EH (cell line): ENCODE measurements at regions not wholly inside any gene's neighbourhood (a gene's known extent, or its start where the extent isn't known, plus 50 kb on each side); places are given as distances from the start of the nearest gene placed in this dataset.

Experiments
- DNase-seq: peaks from one replicate; pipeline ENCODE4 v3.0.0-alpha.2; 2015; ENCODE audit warnings: low read depth

DNA sequence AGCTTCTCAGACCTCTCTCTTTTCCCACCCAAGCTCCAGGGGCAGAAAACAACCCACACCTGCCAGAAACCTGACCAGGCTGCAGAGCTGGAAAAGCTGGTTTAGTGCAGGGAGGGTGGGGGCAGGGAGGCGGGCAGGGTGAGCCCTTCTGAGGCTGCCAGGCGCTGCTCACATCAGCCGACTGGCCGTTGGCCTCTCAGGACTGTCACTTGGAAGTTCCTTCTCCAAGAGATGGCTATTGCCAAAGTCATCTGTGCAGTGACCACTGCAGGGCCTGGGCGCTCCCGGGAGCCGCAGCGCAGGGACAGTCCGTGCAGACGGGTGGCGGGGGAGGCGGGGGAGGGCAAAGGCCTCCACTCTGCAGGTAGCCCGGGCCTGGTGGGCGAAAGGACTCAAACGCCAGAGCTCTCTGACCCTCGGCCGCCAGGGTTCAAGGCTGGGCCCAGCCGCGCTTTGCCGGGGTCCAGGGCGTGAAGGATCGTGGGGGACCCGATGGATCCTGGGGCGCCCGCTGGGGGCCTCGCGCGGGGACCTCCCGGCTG, 205.0 kb upstream of the IER5L start:
- DNase-seq, result peak; percentile 15

GRCh38 chr9:129382281-129383018, 204.4 kb upstream of the IER5L start:
- no peak for DNase-seq

DNA sequence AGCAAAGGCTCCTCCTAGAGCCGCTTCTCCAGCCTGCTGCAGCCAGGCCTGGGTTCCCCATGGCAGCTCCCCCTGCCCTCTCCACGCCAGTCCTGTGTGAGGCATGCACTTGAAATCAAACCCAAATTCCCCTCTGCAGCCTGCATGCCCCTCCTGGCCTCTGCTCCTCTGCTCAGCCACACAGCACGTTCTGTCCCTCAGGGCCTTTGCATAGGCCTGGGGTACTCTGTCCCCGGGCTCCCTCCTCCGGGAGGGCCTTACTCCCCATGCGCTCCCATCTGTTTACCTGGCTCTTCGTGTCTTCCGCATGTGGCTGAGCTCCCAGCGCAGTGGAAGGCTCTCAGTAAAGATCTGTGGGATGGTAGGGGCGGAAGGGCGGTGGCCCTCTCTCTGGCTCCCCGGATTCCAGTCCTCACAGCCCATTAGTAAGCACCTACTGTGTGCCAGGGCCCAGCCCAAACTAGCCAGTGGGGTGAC, 203.5 kb upstream of the IER5L start:
- no peak for DNase-seq

- no peak for DNase-seq
Observed at GRCh38 chr9:129380961-129381401, 202.9 kb upstream of the IER5L start.

GRCh38 chr9:129379886-129380285, 201.8 kb upstream of the IER5L start:
- no peak for DNase-seq

GRCh38 chr9:129379181-129379836, 201.2 kb upstream of the IER5L start:
- DNase-seq, result no peak

DNA sequence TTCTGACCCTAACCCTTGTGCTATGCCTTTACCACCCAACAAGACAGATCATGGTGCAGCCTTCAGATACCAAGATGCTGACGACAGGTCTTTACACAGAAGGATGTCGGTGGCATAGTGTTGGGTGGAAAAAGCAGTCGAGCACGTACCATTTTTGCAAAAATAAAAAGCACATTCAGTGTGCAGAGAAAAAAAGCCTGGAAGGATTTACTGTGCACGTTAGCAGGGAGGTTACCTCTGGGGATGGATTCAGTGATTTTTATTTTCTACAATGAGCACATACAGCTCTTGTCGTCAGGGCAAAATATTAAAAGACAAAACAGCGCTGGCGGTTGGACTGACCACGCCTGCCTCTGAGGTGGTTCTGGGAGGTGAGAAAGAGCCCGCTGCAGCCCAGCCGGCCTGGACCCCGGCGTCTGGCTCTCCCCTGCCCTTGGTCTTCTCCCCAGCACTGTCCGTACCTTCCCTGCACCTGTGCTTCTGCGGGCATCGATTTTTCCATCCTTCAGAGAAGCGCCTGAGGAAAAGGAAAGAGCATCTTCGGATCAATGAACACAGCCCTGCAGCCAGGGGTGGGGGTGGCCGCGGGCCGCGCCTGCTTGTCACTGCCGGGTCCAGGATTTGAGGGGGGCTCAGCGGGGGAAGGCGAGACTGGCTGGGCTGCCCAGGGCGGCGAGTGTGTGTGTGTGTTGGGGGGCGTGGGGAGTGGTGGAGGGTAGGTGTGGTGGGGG, 200.0 kb upstream of the IER5L start:
- DNase-seq, result no peak

DNA sequence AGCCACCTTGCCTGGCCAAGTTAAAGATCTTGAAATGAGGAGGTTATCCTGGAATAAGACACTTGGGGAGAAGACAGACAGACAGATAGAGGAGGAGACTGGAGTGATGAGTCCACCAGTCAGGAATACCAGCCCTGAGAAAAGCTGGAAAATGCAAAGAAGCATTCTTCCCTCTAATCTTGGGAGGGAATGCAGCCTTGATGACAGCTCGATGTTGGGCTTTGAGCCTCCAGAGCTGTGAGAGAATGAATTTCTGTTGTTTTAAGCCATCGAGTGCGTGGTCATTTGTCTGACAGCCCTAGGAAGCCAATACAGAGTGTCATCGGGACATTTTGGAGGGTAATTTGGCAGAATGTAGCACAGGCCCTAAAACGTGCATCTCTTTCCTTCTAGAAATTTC, 199.1 kb upstream of the IER5L start:
- DNase-seq, result peak; percentile 22

DNA sequence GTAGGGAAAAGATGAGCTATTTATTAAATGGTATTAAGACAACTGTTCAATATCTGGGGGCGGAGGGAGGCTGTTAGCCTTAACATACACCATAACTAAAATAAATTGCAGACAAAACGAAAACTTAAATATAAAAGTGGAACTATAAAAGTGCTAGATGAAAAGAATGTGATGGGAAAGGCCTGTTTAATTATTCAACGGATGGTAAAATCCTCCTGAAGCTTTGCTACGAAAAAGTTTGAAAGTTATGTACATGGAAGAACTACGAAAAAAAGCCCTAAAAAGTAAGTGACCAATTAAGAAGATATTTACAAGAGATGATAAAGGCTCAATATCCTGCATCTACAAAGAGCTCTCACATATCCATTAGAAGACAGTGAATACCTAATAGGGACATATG, 197.8 kb upstream of the IER5L start:
- no peak for DNase-seq

DNA sequence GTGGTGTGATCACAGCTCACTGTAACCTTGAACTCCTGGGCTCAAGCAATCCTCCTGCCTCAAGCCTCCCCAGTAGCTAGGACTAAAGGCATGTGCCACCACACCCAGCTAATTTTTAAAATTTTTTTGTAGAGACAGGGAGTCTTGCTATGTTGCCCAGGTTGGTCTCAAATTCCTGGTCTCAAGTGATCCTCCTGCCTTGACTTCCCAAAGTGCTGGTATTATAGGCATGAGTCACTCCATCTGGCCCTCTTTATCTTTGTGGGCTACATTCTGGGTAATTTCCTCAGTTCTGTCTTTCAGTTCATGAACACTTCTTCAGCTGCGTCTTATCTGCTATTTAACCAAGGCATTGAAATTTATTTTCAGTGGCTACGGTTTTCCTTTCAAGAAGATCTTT, 196.6 kb upstream of the IER5L start:
- no peak for DNase-seq

GRCh38 chr9:129374231-129374630, 196.2 kb upstream of the IER5L start:
- DNase-seq, result no peak

GRCh38 chr9:129373361-129373760, 195.3 kb upstream of the IER5L start:
- no peak for DNase-seq

GRCh38 chr9:129370770-129371169, 192.7 kb upstream of the IER5L start:
- no peak for DNase-seq

DNA sequence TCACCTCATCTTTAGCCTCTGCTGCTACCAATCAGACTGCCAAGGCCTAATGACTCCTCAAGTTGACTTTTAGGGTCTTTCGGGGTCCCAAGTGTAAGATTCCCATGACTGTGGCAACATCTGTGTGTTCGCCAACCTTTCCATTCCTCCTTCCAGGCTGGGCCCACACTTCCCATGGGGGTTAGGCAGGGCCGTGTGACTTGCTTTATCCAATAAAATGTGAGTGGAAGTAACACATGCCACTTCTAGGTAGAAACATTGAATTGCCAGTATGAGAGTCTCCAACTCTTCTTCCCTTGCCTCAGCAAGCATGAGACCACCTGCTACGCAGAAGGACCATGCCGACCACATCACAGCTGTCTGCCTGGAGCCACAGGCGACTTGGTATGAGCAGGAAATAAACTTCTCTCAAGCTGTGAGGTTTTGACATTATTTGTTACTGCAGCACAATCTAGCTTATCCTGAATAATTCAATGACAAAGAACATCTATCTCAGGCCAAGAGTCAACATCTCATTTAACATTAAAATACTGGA, 190.4 kb upstream of the IER5L start:
- DNase-seq, result no peak

- DNase-seq, result no peak
Observed at GRCh38 chr9:129367287-129367686, 189.2 kb upstream of the IER5L start.

DNA sequence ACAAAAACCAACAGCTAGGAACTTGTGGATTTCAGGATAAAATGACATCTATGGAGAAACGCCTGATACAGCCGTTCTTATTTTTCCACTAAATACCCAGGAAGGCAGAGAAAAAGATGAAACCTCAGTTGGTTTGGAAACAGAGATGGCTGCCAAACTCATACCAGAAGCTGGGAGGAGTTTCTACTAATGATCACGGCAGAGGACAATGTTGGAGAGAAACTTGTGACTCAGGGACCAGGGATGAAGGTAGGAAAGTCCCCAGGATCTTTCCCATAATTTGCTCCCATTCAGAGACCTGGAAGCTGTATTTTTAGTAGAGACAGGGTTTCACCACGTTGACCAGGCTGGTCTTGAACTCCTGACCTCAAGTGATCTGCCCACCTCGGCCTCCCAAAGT, 187.1 kb upstream of the IER5L start:
- peak; percentile 53 for DNase-seq

GRCh38 chr9:129363216-129363873, 185.3 kb upstream of the IER5L start:
- DNase-seq, result no peak

DNA sequence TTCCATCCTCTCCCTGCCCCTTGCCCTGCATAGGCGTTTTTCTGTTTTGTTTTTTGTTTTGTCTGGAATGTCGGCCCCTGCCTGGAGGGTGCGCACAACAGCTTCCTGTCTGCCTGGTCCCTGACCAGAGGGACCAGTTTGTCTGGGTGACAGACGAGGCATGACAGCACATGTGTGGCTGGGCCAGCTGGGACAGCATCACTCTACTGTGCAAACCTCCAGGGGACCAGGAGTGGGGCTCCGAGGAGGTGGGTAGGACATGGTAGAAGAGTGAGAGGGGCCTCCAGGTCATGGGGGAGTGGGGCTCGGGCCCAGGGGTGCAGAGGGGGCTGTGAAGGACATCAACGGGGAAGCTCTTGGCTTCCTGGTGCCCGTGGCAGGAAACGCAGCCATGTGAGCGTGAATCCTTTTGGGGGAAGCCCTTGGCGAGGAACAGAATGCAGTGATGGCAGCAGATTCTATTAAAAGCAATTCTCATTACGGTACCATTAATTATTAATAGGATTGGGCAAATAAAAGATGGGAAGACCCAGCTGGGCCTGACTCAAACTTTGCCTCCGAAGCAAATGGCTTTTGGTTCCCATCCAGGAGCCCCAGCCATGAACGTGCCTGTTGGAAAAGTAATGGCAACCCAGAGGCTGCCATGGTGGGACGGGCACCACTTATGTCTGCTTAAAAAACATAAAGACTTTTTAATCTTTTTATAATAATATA, 184.4 kb upstream of the IER5L start:
- no peak for DNase-seq

- DNase-seq, result no peak
Observed at GRCh38 chr9:129361196-129361595, 183.1 kb upstream of the IER5L start.

DNA sequence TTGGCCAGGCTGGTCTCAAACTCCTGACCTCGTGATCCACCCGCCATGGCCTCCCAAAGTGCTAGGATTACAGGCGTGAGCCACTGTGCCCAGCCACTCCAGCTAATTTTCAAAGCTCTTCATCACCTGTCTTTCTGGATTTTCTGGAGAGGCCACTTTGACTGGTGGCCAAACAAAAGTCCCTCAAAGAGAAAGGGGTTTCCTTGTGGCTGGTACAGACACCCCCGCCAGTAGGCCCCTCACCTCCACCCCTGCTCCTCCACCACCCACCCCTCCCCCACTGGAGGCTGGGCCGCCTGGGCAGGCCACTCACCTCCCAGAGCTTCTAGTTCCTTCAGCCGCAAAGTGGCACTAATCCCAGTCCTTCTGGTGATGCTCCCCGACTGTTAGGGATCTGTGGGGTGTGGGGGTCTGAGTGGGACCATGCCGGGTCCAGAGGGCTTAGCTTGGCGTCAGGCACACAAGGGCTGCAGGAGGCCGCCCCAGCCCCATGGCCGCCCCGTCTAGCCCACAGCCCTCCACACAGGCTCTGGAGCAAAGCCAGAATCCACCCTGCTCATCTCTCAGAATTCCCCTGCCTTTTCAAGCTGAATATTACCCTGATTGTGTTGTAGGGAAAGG, 182.0 kb upstream of the IER5L start:
- DNase-seq, result no peak
